Tibial nerve (tissue), 4 donors: ENCODE measurements at regions not wholly inside any gene's neighbourhood (a gene's known extent, or its start where the extent isn't known, plus 50 kb on each side); places are given as distances from the start of the nearest gene placed in this dataset.
"Not testable (repeated sequence)": the region's sequence is repeated elsewhere in the genome, so short reads cannot be mapped to it uniquely, and the experiment has no call there.

Source experiments
- DNase-seq, 2 donors: peaks; one replicate each; pipeline ENCODE4 v3.0.0-alpha.2; 2019; ENCODE audit warnings: low spot score in 2 of 2
- H3K27ac ChIP-seq, 4 donors: fragments of 200-600 bp; sonication (generic) in 3 of 4; one replicate each; pipeline ENCODE4 v1.5.1; 2017 to 2019; ENCODE audit warnings: mild to moderate bottlenecking in 1 of 4
- H3K27me3 ChIP-seq, 2 donors: fragments of 200-600 bp; sonication (generic) in 1 of 2; one replicate each; pipeline versions ENCODE4 v1.5.1 to v1.6.0; 2017 to 2019
- H3K36me3 ChIP-seq, 3 donors: fragments of 200-600 bp; sonication (generic); one replicate each; pipeline ENCODE4 v1.5.1; 2018 to 2019
- H3K4me1 ChIP-seq, 4 donors: fragments of 200-600 bp; sonication (generic) in 3 of 4; one replicate each; pipeline ENCODE4 v1.5.1; 2017 to 2019
- H3K4me3 ChIP-seq, 4 donors: fragments of 200-600 bp; sonication (generic) in 3 of 4; one replicate each; pipeline ENCODE4 v1.5.1; 2017 to 2019; ENCODE audit warnings: mild to moderate bottlenecking in 1 of 4, moderate library complexity in 1 of 4
- H3K9me3 ChIP-seq, 4 donors: fragments of 200-600 bp; sonication (generic) in 3 of 4; one replicate each; pipeline ENCODE4 v1.5.1; 2017 to 2019
- EP300 ChIP-seq, 2 donors: sonication (generic); formaldehyde crosslinking; IDR thresholded peaks; one replicate each; pipeline ENCODE4 v1.6.1; 2017; ENCODE audit warnings: antibody characterized with exemption in 2 of 2, mild to moderate bottlenecking in 1 of 2
- POLR2A ChIP-seq, 2 donors: fragments of 450-650 bp; IDR thresholded peaks; one replicate each; pipeline ENCODE4 v1.6.1; 2017; ENCODE audit warnings: antibody characterized with exemption in 2 of 2, mild to moderate bottlenecking in 2 of 2, moderate library complexity in 2 of 2
- WGBS, 2 donors: methylation state at CpG; one replicate each; pipeline ENCODE4 v1.1.5; 2018; 5-methylcytosine and 5-hydroxymethylcytosine counted together
- TF ChIP-seq, protein P1 (sequence below), 5 experiments: fragments of 200-600 bp in 3 of 5; fragments of 450-650 bp in 2 of 5; sonication (generic) in 3 of 5; IDR thresholded peaks; one replicate each; pipeline ENCODE4 v1.5.1; 2016 to 2019; ENCODE audit warnings: antibody characterized with exemption in 5 of 5, mild to moderate bottlenecking in 3 of 5, moderate library complexity in 2 of 5

DNA sequence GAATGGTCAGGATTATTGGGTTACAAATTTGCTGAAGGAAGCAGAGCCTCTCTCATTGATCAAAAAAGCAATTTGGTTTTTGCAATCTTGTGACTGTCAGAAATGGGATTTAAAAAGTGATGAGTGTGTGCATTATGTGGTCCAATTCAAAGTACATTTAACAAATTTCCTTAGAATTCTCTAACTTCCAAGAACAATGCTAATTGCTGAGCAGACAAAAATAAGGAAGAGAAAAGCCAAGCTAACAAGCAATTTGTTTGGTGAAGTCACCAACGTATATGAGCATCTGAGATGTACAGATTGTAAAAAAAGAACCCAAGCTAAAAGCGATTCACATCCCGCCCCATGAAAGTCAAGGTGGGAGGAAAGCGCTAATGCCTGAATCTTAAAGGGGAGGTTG lies 1643.9 kb downstream of the CDH8 start:
- H3K27me3 ChIP-seq: no peaks in the 10 kb centered on the region
- no peaks in the 10 kb centered on the region for H3K9me3 ChIP-seq
- WGBS, 2 donors: 75 to 88% methylated on average over 4 of the region's 4 CpGs
- H3K27ac ChIP-seq: no peak overlapping the region
- no peaks in the 10 kb centered on the region for H3K36me3 ChIP-seq
- DNase-seq: no peak
- no peak overlapping the region for H3K4me3 ChIP-seq
- H3K4me1 ChIP-seq: no peaks in the 10 kb centered on the region
- TF ChIP-seq, protein P1, sequence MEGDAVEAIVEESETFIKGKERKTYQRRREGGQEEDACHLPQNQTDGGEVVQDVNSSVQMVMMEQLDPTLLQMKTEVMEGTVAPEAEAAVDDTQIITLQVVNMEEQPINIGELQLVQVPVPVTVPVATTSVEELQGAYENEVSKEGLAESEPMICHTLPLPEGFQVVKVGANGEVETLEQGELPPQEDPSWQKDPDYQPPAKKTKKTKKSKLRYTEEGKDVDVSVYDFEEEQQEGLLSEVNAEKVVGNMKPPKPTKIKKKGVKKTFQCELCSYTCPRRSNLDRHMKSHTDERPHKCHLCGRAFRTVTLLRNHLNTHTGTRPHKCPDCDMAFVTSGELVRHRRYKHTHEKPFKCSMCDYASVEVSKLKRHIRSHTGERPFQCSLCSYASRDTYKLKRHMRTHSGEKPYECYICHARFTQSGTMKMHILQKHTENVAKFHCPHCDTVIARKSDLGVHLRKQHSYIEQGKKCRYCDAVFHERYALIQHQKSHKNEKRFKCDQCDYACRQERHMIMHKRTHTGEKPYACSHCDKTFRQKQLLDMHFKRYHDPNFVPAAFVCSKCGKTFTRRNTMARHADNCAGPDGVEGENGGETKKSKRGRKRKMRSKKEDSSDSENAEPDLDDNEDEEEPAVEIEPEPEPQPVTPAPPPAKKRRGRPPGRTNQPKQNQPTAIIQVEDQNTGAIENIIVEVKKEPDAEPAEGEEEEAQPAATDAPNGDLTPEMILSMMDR (IDR thresholded peaks at IDR 0.05): no peak

DNA sequence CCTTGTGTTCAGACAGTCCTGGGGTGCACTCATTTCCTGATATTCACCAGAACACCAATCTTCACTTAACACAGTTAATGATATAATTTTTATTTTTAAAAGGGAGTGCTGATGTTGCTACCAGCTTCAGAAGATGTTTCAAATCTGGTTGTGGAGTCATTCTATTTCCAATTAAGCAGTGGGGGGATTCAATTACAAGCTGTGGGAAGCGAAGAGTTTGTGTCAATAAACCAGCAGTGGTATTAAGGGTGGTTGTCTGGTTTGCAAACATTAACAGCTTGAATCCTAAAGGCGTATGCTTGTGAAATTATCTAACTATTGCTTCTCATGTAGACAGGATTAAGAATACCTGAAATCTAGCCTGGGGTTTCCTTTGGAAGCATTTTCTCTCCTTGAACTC lies 1637.5 kb upstream of the GOT2 start:
- H3K27ac ChIP-seq: no peak overlapping the region
- no peaks in the 10 kb centered on the region for H3K4me1 ChIP-seq
- TF ChIP-seq, protein P1 (IDR thresholded peaks at IDR 0.05): no peak
- no peak for TF ChIP-seq POLR2A (IDR thresholded peaks at IDR 0.05)
- TF ChIP-seq EP300 (IDR thresholded peaks at IDR 0.05): no peak
- no peaks in the 10 kb centered on the region for H3K27me3 ChIP-seq
- DNase-seq: no peak
- no peaks in the 10 kb centered on the region for H3K36me3 ChIP-seq
- WGBS, 2 donors: 71% methylated on average over 2 of the region's 2 CpGs
- H3K4me3 ChIP-seq: no peak overlapping the region
- H3K9me3 ChIP-seq: no peaks in the 10 kb centered on the region

DNA sequence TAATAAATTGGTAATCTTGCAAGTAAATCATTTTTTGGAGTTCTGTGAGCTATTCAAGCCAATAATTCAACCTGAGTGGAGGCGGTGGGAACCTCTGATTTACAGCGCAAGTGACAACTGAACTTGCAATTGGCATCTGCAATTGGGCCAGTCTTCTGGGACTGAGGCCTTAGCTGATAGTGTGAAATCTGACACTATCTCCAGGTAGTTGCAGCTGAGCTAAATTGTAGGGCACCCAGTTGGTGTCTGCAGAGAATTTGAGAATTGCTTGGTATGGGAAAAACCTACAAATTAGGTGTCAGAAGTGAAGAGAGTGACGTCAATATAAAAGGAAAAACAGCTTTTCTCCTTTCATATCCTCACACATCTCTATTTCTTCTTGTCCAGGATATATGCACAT lies 1633.6 kb upstream of the GOT2 start:
- H3K27me3 ChIP-seq: no peaks in the 10 kb centered on the region
- H3K36me3 ChIP-seq: no peaks in the 10 kb centered on the region
- TF ChIP-seq POLR2A (IDR thresholded peaks at IDR 0.05): no peak
- TF ChIP-seq, protein P1 (IDR thresholded peaks at IDR 0.05): no peak
- TF ChIP-seq EP300 (IDR thresholded peaks at IDR 0.05): no peak
- H3K9me3 ChIP-seq: no peaks in the 10 kb centered on the region
- no peak overlapping the region for H3K4me3 ChIP-seq
- H3K27ac ChIP-seq: no peak overlapping the region
- no peak for DNase-seq
- WGBS, 2 donors: 82 to 88% methylated on average over 3 of the region's 3 CpGs
- H3K4me1 ChIP-seq: no peaks in the 10 kb centered on the region

DNA sequence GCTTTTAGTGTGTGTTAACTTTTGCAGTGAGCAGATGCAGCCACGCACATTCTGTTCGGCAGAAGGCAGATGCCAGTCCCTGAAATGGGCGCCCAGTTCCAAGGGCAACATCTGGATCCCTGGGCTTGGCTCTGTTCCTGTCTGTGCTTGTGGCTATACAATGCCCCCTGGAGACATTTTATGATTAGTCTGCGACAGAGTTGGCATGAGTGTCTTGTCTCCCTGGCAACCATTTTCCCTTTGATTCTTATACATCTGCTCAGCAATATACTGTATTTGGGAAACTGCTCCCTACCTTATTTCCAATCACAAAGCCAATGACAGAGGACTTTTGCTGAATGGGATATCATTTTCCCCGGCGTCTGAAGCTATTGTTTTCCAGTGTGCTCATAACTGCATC lies 1629.5 kb upstream of the GOT2 start:
- H3K4me3 ChIP-seq: no peak overlapping the region

DNA sequence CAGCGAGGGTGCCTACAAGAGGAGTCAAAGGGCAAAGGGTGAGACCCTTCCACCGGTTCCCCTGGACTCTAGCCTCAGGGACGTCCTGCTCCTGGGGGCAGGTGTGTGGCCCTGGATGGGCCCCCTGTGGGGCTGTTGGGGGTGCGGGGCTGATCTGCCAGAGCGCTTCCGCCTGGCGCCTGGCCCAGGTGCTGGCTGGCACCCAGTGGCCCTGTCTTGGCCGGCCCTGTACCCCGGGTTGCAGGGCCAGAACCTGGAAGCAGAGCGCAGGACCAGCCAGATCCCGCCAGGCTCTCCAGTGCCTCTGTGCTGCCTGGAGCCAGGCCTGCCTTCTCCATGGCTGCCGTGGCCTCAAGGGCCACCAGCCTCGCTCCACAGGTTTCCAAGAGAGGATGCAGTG lies 1625.8 kb upstream of the GOT2 start:
- WGBS, 2 donors: 91 to 95% methylated on average over 7 to 12 of the region's 13 CpGs
- H3K9me3 ChIP-seq, H3K36me3 ChIP-seq: not testable (repeated sequence)

More for the DNA sequence above, 1629.5 kb upstream of the GOT2 start:
- Histone ChIP-seq H3K9me3 (no peaks in the 10 kb centered on the region), H3K27me3 (no peaks in the 10 kb centered on the region), H3K4me1 (no peaks in the 10 kb centered on the region), H3K27ac (no peak overlapping the region), H3K36me3 (no peaks in the 10 kb centered on the region)
- WGBS, 2 donors: 72 to 82% methylated on average over 6 of the region's 6 CpGs
- no peak for DNase-seq
- TF ChIP-seq EP300 (IDR thresholded peaks at IDR 0.05) (no peak), POLR2A (IDR thresholded peaks at IDR 0.05) (no peak)

DNA sequence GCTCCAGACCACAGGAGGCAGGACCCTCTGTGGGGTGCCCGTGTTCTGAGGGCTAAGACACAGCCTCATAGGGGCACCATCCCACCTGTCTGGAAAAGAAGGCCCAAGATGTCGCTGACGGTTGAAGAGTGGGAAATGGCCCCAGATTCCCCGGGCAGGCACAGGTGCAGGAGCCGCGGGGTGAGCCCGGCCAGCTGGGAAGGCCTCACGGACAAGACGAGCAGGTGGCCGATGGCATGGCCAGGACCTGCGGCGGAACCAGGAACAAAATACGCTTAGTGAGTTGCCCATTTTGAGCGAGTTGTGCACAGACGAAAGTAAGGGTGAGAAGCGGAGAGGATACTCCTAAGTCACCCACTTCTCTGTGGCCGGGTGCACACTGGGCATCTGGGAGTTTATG lies 1625.3 kb upstream of the GOT2 start:
- H3K4me1 ChIP-seq, H3K27me3 ChIP-seq, DNase-seq, H3K36me3 ChIP-seq, H3K4me3 ChIP-seq, H3K9me3 ChIP-seq, H3K27ac ChIP-seq: not testable (repeated sequence)
- WGBS, 2 donors: 97 to 98% methylated on average over 17 of the region's 17 CpGs

More for the DNA sequence above, 1625.8 kb upstream of the GOT2 start:
- not testable (repeated sequence) for H3K27ac ChIP-seq, DNase-seq, H3K27me3 ChIP-seq, H3K4me1 ChIP-seq, H3K4me3 ChIP-seq

DNA sequence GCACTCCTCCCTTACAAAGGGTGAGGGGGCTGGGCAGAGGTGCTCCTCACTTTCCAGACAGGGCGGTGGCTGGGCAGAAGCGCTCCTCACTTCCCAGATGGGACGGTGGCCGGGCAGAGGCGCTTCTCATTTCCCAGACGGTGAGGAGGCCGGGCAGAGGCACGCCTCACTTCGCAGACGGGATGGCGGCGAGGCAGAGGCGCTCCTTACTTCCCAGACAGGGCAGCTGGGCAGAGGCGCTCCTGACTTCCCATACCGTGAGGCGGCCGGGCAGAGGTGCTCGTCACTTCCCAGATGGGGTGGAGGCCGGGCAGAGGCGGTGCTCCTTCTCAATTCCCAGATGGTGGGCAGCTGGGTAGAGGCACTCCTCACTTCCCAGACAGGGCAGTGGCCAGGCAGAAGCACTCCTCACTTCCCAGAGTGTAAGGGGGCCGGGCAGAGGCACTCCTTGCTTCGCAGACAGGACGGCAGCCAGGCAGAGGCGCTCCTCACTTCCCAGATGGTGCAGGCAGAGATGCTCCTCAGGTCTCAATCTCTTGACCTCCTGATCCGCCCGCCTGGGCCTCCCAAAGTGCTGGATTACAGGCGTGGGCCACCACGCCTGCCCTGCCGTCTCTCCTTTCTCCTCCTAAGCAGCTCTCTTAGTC lies 1623.9 kb upstream of the GOT2 start:
- not testable (repeated sequence) for H3K36me3 ChIP-seq, H3K4me3 ChIP-seq, DNase-seq, H3K4me1 ChIP-seq, H3K27me3 ChIP-seq, H3K9me3 ChIP-seq, H3K27ac ChIP-seq
- 95 to 96% methylated on average over 22 to 26 of the region's 29 CpGs for WGBS, 2 donors
